Body of pancreas (tissue), 4 donors: ENCODE measurements at regions not wholly inside any gene's neighbourhood (a gene's known extent, or its start where the extent isn't known, plus 50 kb on each side); places are given as distances from the start of the nearest gene placed in this dataset.

Experiments used
- ATAC-seq: fragments of 150-250 bp; one replicate; pipeline ENCODE4 v1.9.1; 2016
- DNase-seq, 4 donors: peaks; one replicate each; pipeline ENCODE4 v3.0.0-alpha.2; 2019
- H3K27ac ChIP-seq, 4 donors: fragments of 200-600 bp; sonication (generic); 1 replicate in 3 of 4; 2 replicates in 1 of 4; pipeline versions ENCODE4 v1.5.1 to v1.6.1; 2016 to 2019; ENCODE audit warnings: mild to moderate bottlenecking in 1 of 4, mixed read lengths in 1 of 4, moderate library complexity in 1 of 4
- H3K27me3 ChIP-seq, 2 donors: fragments of 200-600 bp; sonication (generic); one replicate each; pipeline ENCODE4 v1.6.0; 2016; ENCODE audit warnings: mild to moderate bottlenecking in 1 of 2
- H3K36me3 ChIP-seq, 2 donors: fragments of 200-600 bp; sonication (generic); replicated peaks in 1 of 2; 2 replicates each; pipeline ENCODE4 v1.5.1; 2016; ENCODE audit warnings: low read depth in 2 of 2; ENCODE audit not compliant: insufficient read depth in 1 of 2
- H3K4me1 ChIP-seq: fragments of 200-600 bp; sonication (generic); one replicate; pipeline ENCODE4 v1.6.0; 2016
- H3K4me3 ChIP-seq, 2 donors: fragments of 200-600 bp; sonication (generic); 1 replicate in 1 of 2; 2 replicates in 1 of 2; pipeline ENCODE4 v1.5.1; 2016 to 2019
- H3K9me3 ChIP-seq, 3 donors: fragments of 200-600 bp; sonication (generic); 1 replicate in 2 of 3; 2 replicates in 1 of 3; pipeline ENCODE4 v1.5.1; 2016
- CTCF ChIP-seq, 7 experiments: fragments of 450-650 bp in 4 of 7; fragments of 200-600 bp in 3 of 7; sonication (generic) in 3 of 7; IDR thresholded peaks; one replicate each; pipeline ENCODE4 v1.5.1; 2016 to 2019; ENCODE audit warnings: antibody characterized with exemption in 7 of 7
- POLR2A ChIP-seq, 3 donors: fragments of 450-650 bp; IDR thresholded peaks; one replicate each; pipeline ENCODE4 v1.6.1; 2016; ENCODE audit warnings: antibody characterized with exemption in 3 of 3, mild to moderate bottlenecking in 2 of 3
- WGBS, 2 donors: methylation state at CpG; one replicate each; pipeline ENCODE4 v1.1.5; 2017; 5-methylcytosine and 5-hydroxymethylcytosine counted together
- intact Hi-C: fragments of 100-400 bp; cut with DNase I; formaldehyde crosslinking; loops from one replicate; pipeline ENCODE4 v1.15.1; 2023

GRCh38 chr12:102722147-102722546 lies 194.9 kb downstream of the PAH start:
- Histone ChIP-seq H3K9me3 (no peaks in the 10 kb centered on the region), H3K27me3 (no peaks in the 10 kb centered on the region), H3K36me3 (no peaks in the 10 kb centered on the region), H3K4me1 (no peaks in the 10 kb centered on the region), H3K27ac (no peak overlapping the region), H3K4me3 (no peak overlapping the region)
- TF ChIP-seq POLR2A (IDR thresholded peaks at IDR 0.05) (no peak), CTCF (IDR thresholded peaks at IDR 0.05) (no peak)
- intact Hi-C loops = no loop called here
- WGBS, 2 donors = 55 to 58% methylated on average over 2 of the region's 2 CpGs
- ATAC-seq = no peak
- no peak for DNase-seq

GRCh38 chr12:102708108-102708507 lies 208.9 kb downstream of the PAH start:
- intact Hi-C loops = no loop called here
- Histone ChIP-seq H3K27ac (no peak overlapping the region), H3K4me1 (no peaks in the 10 kb centered on the region), H3K9me3 (no peaks in the 10 kb centered on the region), H3K27me3 (no peaks in the 10 kb centered on the region), H3K4me3 (no peak overlapping the region), H3K36me3 (no peaks in the 10 kb centered on the region)
- no peak for ATAC-seq
- WGBS, 2 donors = 65 to 77% methylated on average over 3 of the region's 3 CpGs
- no peak for DNase-seq
- TF ChIP-seq POLR2A (IDR thresholded peaks at IDR 0.05) (no peak), CTCF (IDR thresholded peaks at IDR 0.05) (no peak)

GRCh38 chr12:102702447-102703114 lies 214.5 kb downstream of the PAH start:
- H3K27me3 ChIP-seq = no peaks in the 10 kb centered on the region
- peak; percentile 52 for ATAC-seq
- peak; percentile 53 to 70 (median 64) for DNase-seq
- H3K4me3 ChIP-seq = no peak overlapping the region
- WGBS, 2 donors = 36 to 42% methylated on average over 6 of the region's 6 CpGs
- H3K27ac ChIP-seq = no peak overlapping the region
- no peaks in the 10 kb centered on the region for H3K9me3 ChIP-seq
- no peak for TF ChIP-seq POLR2A (IDR thresholded peaks at IDR 0.05)
- peak; percentile 33 to 77 (median 63) for TF ChIP-seq CTCF (IDR thresholded peaks at IDR 0.05)
- intact Hi-C loops = no loop called here
- no peaks in the 10 kb centered on the region for H3K36me3 ChIP-seq
- no peaks in the 10 kb centered on the region for H3K4me1 ChIP-seq

- Histone ChIP-seq H3K4me1 (no peaks in the 10 kb centered on the region), H3K36me3 (no peaks in the 10 kb centered on the region), H3K27me3 (no peaks in the 10 kb centered on the region), H3K9me3 (no peaks in the 10 kb centered on the region), H3K27ac (no peak overlapping the region), H3K4me3 (no peak overlapping the region)
- intact Hi-C loops = no loop called here
- ATAC-seq (no peak), DNase-seq (no peak)
- TF ChIP-seq CTCF (IDR thresholded peaks at IDR 0.05) (no peak), POLR2A (IDR thresholded peaks at IDR 0.05) (no peak)
Measured at GRCh38 chr12:102696045-102696444, 215.7 kb upstream of the IGF1 start.

- WGBS, 2 donors = 49 to 70% methylated on average over 2 of the region's 2 CpGs
- H3K4me3 ChIP-seq = no peak overlapping the region
- TF ChIP-seq CTCF (IDR thresholded peaks at IDR 0.05) (no peak), POLR2A (IDR thresholded peaks at IDR 0.05) (no peak)
- ATAC-seq (no peak), DNase-seq (no peak)
- intact Hi-C loops = no loop called here
- H3K27me3 ChIP-seq = no peaks in the 10 kb centered on the region
- H3K36me3 ChIP-seq = no peaks in the 10 kb centered on the region
- no peaks in the 10 kb centered on the region for H3K4me1 ChIP-seq
- no peaks in the 10 kb centered on the region for H3K9me3 ChIP-seq
- H3K27ac ChIP-seq = no peak overlapping the region
Measured at GRCh38 chr12:102694903-102695302, 214.5 kb upstream of the IGF1 start.
